SK-N-SH (cell line): ENCODE measurements at regions not wholly inside any gene's neighbourhood (a gene's known extent, or its start where the extent isn't known, plus 50 kb on each side); places are given as distances from the start of the nearest gene placed in this dataset.

Experiments
- ELF1 ChIP-seq: IDR thresholded peaks from 2 replicates; pipeline ENCODE4 v1.4.0; 2012
- EZH2phosphoT487 ChIP-seq: fragments of 200-600 bp; sonication (generic); IDR thresholded peaks from 2 replicates; pipeline ENCODE4 v1.6.1; 2017; ENCODE audit warnings: low read depth, mixed run types, mild to moderate bottlenecking, antibody characterized with exemption, moderate library complexity, borderline replicate concordance
- MXI1 ChIP-seq: IDR thresholded peaks from 2 replicates; pipeline ENCODE4 v1.6.1; 2012; ENCODE audit warnings: mild to moderate bottlenecking, low read depth, low read length, improper control_type of control experiment
- NRF1 ChIP-seq: IDR thresholded peaks from 2 replicates; pipeline ENCODE4 v1.6.1; 2012; ENCODE audit warnings: low read depth, mild to moderate bottlenecking, low read length
- PBX3 ChIP-seq: IDR thresholded peaks from 2 replicates; pipeline ENCODE4; 2012
- POLR2AphosphoS5 ChIP-seq: IDR thresholded peaks from 2 replicates; pipeline ENCODE4 v1.6.1; 2012; ENCODE audit warnings: low read depth, low read length
- RAD21 ChIP-seq: IDR thresholded peaks from 2 replicates; pipeline ENCODE4 v1.6.1; 2012; ENCODE audit warnings: mild to moderate bottlenecking, low read length
- REST ChIP-seq: IDR thresholded peaks from 2 replicates; pipeline ENCODE4 v1.6.1; 2012; ENCODE audit warnings: mild to moderate bottlenecking, low read depth, low read length, moderate library complexity
- SIN3A ChIP-seq: IDR thresholded peaks from 2 replicates; pipeline ENCODE4 v1.6.1; 2012; ENCODE audit warnings: low read depth, mild to moderate bottlenecking, low read length, moderate library complexity, borderline replicate concordance
- YY1 ChIP-seq: IDR thresholded peaks from 2 replicates; pipeline ENCODE4 v1.4.0; 2012; ENCODE audit warnings: low read depth, mild to moderate bottlenecking
- TF ChIP-seq, protein P1 (sequence below): fragments of 200-600 bp; sonication (generic); IDR thresholded peaks from 2 replicates; pipeline ENCODE4 v1.6.1; 2017; ENCODE audit warnings: antibody characterized with exemption, mild to moderate bottlenecking, moderate library complexity

GRCh38 chr17:79509490-79509889 lies 101.4 kb downstream of the RBFOX3 start:
- no peak for TF ChIP-seq EZH2phosphoT487
- no peak for TF ChIP-seq POLR2AphosphoS5
- TF ChIP-seq MXI1: no peak
- TF ChIP-seq, protein P1, sequence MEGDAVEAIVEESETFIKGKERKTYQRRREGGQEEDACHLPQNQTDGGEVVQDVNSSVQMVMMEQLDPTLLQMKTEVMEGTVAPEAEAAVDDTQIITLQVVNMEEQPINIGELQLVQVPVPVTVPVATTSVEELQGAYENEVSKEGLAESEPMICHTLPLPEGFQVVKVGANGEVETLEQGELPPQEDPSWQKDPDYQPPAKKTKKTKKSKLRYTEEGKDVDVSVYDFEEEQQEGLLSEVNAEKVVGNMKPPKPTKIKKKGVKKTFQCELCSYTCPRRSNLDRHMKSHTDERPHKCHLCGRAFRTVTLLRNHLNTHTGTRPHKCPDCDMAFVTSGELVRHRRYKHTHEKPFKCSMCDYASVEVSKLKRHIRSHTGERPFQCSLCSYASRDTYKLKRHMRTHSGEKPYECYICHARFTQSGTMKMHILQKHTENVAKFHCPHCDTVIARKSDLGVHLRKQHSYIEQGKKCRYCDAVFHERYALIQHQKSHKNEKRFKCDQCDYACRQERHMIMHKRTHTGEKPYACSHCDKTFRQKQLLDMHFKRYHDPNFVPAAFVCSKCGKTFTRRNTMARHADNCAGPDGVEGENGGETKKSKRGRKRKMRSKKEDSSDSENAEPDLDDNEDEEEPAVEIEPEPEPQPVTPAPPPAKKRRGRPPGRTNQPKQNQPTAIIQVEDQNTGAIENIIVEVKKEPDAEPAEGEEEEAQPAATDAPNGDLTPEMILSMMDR: no peak
- no peak for TF ChIP-seq ELF1
- TF ChIP-seq RAD21: no peak
- TF ChIP-seq PBX3: no peak
- no peak for TF ChIP-seq NRF1
- TF ChIP-seq YY1: no peak
- no peak for TF ChIP-seq REST
- TF ChIP-seq SIN3A: no peak
